ENCODE measurements at regions not wholly inside any gene's neighbourhood (a gene's known extent, or its start where the extent isn't known, plus 50 kb on each side); places are given as distances from the start of the nearest gene placed in this dataset.

DNA sequence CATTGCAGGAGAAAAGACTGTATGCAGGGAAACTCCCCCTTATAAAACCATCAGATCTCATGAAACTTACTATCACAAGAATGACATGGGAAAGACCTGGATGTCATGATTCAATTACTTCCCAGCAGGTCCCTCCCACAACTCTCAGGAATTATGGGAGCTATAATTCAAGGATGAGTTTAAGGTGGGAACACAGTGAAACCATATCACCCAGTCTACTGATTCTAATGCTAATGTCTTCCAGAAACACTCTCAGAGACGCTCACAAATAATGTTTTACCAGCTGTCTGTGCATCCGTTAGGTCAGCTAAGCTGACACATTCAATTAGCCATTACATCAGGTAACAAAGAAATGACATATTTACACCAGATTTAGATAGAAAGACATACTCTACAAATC lies 637.9 kb downstream of the NLGN4Y start:
- no peak for DNase-seq

DNA sequence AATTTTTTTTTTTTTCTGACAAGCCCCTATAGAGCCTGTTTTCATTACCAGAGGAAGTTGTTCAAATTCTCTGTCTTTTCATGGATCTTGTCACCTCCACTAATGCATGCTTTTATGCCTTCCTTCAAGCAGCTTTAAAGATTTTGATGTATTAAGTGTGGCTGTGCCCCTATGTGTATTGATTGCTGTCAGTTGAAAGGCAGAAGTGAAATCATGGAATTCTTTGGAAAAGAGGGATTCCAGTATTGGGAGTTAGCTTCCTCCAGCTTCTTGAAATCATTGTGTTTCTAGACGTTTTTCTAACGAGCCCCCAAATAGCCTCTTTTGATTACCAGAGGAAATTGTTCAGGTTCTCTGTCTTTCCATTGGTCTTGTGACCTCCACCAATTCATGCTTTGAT lies 655.6 kb downstream of the NLGN4Y start:
- no peak for DNase-seq

DNA sequence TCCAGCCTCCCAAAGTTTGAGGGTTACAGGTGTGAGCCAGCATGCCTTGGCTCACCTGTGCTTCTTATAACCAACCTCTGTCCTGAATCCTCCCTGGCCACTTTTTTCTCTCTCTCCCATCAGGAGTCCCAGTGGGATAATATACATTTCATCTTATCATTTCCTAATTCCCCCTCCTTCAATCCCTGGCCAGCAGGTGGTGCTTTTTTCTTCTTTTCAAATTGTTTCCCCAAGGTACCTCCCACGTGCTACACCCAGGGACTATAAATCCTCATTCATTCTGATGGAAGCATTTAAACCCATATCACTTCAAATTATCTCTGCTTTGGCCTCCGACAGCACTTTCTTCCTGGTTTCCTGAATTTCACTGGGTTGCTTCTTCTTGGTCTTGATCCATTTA lies 704.7 kb downstream of the NLGN4Y start:
- no peak for DNase-seq

DNA sequence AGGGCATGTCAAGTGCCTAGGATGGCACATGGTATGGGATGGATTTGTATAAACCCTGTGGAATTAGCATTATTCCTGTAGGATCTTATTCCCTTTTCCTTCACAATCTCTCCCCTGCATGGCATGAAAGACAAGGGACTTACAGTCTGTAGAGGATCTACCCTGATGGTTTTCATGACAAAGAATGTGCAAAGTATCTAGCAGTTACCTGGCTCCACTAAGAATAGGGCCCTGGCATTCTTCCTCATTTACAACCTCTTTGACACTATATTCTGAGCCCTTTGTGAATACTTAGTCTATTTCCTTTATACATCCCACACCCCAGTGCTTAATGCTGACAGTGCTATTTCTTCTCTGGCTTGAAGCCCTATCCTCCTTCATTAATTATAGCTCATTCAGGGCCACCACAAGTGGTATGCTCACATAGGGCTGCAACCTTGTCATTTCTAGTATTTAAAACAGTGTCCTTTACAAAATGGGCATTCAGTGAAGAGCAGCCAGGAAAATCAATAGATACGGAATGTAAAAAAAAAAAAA lies 715.3 kb downstream of the NLGN4Y start:
- no peak for DNase-seq

DNA sequence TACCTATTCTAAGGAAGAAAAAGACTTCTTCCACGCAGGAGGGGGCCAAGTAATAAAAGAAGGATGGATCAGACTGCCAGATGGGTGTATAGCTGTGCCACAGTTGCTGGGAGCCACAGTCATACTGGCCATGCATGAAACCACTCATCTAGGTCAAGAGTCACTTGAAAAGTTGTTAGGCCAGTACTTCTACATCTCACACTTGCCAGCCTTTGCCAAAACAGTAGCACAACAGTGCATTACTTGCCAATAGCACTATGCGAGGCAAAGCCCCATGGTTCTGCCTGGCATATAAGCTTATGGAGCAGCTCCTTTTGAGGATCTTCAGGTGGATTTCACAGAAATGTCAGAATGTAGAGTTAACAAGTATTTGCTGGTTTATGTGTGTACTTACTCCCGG lies 735.0 kb downstream of the NLGN4Y start:
- DNase-seq: no peak

DNA sequence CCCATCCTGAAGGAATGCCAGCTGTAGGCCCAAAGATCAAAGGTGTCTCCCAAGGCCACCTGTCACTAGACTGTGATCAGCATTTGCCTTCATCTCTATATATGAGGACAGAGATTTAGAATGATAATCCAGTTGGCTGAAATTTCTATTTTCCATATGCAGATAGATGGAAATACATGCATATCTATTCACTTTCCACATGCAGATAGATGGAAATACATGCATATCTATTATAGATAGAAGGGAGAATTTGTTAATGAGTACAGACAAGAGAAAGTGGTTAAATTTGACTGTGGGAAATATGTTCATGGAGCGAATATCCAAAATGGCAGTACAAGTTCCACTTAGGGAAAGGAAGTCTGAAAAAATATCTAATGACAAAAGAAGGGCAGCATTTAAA lies 762.2 kb downstream of the NLGN4Y start:
- no peak for DNase-seq

DNA sequence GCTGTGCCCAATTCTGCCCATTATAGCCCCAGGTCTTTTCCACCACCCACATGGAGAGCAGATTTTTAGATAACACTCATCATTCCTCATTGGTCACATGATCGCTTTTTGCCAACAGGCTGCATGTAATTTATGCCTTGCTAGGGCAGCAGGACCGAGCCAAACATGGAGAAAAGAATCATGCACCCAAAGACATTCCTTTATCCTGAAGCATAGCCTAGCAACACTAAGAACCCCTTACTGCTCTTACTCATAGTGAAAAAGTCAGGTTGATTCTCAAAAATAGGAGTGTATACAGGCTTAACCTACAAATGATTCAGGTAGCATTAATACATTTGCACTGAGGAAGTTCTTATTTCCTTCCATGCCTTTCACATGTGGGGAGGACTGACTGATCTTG lies 765.5 kb downstream of the NLGN4Y start:
- DNase-seq: no peak

DNA sequence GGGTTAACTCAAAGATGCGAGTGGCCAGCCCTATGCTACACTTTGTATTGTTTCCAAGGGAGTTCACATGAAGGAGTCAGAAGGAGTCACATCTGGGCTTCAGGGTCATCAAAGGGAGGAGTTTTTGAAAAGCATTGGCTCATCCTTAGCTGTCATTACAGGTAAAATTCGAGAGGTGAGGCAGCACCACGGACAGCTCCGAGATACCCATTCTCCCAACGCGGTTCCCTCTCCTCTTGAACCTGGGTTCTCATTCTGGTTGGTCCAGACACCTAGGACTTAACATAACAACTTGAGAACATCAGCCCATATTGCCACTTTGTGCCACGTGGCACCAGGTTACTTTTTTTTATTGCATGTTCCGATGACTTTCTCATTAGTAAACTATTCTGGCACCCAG lies 768.6 kb downstream of the NLGN4Y start:
- DNase-seq: no peak

DNA sequence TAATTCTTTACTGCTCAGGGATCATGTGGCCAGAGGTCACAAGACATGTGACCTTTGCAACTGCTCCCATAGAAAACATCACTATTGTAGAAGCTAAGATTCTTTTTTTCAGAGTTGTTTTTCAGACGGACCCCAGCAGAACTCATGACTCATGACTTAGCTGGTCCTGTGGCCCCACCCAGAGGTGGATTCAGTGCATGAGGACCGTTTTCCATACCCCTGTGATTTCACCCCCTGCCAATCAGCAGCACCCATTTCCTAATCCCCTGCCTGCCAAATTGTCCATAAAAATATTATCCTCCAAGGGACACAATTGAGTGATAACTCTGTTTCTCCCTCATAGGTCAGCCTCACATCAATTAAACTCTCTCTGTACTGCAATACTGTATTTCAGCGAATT lies 777.5 kb downstream of the NLGN4Y start:
- no peak for DNase-seq

DNA sequence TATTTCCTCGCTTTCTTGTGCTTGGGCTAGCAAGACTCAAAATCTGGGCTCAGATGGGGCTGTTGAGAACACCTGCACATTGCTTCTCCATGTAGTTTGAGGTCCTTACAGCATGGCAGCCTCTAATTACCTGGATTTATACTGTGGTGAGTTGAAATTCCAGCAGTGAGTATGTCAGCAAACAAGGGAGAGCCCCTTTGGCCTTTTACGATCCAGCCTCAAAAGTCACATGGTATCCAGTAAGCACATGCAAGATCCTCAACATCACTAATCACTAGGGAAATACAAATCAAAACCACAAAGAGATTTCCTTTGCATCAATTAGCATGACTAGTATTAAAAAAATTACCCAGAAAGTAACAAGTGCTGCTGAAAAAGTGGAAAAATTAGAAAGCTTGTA lies 787.8 kb downstream of the NLGN4Y start:
- DNase-seq: no peak

DNA sequence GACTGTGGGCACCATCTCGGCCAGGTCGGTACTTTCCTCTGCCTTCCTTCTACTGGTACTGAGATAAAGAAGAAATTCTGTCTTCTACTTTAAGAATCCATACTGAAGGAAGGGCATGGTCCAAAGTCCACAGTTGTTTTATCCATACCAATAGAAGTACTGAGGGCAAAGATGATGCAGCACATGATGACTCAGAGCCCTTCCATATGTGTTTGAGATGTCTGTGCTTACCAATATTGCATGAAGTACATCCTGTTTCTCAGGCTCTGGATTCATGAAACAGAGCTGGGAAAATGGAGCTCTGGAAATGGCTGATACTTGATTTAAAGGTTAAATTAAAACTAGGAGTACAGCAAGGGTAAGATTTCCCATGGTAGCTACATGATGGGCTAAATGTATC lies 799.9 kb downstream of the NLGN4Y start:
- DNase-seq: no peak

DNA sequence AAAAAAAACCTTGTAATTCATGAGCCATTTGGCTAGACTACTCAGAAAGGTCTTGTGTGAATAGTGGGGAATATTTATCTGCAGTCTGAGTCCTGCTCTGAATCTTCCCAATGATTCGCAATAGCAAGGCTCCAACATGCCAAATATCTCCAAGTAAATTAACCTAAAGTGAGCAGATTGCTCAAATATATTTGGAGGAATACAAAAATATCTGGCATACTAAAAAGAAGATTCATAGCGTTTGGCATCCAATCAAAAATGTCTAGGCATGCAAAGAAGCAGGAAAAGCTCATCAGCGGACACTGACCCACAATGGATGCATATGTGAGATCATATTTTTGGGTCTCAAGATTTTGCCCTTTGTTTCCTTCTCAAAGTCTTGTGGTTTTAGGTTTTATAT lies 800.9 kb downstream of the NLGN4Y start:
- no peak for DNase-seq

DNA sequence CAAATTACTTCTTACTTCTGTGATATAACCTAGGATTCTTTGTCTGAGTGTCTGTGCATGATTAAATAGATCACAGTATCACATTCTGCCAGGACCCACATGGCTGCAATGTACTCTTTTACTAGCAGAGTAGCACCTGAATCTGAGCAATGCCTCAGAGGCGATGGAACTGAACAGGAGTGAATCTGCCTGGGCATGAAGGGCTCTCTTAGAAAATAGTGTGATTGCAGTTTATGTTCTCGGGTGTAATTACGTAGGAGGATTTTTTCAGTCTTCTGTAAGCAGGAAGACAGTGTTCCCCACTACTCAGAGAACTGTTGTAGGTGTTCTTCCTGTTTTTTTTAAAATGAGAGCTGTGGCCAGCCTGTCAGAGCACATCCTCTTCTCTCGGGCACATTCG lies 802.3 kb downstream of the NLGN4Y start:
- DNase-seq: no peak

DNA sequence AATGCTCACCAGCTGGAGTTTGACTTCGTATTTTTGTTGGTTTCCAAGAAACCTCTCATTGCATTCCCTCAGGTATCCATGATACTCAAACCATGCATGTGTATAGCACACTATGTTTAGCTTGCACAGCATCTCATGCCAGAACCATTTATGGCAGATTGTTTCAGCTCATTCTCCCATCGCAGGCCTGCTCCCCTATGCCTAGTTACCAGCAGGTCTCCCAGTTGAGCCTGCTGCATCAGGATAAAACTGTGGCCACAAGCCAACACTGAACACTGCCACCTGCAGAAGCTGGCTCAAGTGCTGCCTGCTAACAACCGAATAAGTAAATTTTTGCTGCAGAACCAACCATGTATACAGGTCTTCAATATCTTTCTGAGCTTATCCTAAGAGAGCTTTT lies 804.5 kb downstream of the NLGN4Y start:
- DNase-seq: no peak

DNA sequence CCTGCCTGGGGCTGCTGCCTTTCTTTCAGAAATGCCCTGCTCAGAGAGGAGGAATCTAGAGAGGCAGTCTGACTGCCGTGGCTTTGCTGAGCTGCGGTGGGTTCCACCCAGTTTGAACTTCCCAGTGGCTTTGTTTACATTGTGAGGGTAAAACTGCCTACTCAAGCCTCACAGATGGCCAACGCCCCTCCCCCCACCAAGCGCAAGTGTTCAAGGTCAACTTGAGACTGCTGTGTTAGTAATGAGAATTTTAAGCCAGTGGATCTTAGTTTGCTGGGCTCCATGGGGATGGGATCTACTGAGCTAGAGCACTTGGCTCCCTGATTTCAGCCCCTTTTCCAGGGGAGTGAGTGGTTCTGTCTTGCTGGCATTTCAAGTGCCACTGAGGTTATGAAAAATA lies 819.2 kb downstream of the NLGN4Y start:
- DNase-seq: no peak

DNA sequence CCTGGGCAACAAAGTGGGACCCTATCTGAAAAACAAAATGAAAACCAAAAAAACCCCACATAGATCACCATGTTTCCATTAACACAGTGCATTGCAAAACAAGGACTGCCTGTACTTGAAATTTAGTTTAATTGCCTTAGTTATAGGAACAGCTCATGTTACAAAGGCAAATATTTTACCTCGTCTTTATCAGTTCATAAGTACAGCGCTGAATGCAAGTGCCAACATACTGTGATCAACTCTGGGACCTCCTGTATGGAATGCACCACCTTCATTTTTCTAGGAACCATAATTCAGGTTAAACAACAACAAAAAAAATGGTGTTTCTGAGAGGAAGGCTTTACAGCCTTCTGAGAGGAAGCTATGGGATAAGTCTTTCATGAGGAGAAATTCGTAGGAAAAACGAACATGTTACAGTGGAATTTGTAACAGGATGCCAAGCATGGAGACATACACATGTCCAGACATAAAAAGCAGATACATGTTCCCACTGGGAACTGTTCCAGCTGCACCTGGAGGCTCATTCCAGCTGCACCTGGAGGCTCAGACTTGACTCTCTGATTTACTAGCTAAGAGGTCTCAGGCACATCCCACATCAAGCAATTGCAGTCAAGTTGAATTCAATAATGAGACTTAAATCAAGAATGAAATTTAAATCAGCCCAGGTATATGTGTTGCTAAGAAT lies 821.3 kb downstream of the NLGN4Y start:
- no peak for DNase-seq

DNA sequence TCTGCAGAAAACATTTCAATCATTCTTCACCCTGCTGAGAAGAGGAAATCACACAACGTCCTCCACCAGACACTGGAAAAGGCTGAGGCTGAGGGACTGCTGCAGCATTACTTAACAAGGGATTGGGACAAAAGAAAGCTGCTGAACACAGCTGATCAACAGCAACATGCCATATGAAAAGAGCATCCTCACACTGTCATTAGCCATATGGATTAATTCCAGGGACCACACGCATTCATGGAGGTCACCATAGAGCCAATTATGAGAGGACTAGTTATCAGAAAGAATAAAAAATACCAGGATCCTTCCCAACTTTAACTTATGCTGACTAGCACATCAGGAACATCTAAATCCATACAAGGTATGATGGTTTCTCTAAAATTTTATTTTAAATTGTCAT lies 825.0 kb downstream of the NLGN4Y start:
- no peak for DNase-seq

DNA sequence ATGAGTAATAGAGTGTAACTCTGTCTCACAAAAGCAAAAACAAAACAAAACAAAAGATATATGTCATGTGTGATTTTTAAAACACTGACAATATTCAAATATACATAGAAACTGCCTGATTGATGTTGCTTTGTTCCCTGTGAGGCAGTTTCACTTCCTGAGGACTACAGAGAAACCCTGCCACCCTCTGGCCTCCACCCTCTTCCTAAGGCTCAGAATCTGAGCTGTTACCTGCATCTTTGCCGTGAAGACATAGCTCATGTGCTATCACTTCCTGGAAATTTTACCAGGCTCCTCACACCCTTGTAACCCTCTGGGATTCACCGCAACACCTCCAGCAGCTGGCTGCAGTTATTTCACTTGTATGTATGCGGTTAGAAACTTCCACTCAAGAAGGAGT lies 831.0 kb downstream of the NLGN4Y start:
- DNase-seq: no peak

DNA sequence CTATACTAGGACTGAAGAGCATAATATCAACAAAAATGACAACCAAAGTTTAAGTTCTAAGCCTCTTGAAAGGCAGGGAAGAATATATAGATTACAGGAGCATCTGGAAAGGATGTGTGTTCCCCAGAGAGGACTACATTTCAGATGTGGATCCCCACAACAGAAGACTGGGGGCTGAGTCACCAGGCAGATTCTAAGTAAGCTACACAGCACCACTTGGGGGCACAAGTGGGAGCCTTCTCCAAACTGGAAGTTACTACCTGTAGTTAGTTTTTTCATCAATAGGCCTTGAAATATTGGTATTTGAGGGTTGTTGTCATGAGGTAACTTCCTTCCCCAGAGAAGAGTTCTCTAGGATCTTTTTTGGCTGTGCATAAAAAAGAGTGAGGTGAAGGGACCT lies 836.1 kb downstream of the NLGN4Y start:
- DNase-seq: no peak

DNA sequence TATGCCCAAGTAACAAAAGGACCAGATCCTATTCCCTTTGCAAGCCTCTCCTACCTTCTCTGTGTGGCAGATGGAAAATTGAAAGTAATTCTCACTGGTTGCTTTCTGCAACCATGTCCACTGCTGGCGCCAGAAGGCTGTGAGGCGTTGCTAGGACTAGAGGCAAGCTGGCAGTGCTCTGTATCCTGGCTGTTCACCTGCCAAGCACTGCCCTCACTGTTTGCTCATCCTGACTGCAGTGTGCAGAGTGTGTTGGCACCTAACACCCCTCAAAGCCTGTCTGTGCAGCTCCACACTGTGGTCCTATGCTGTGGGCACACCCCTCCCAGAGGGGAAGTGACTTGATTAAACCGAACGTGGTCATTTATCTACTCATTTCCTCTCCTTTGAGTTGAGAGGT lies 840.7 kb downstream of the NLGN4Y start:
- DNase-seq: no peak

DNA sequence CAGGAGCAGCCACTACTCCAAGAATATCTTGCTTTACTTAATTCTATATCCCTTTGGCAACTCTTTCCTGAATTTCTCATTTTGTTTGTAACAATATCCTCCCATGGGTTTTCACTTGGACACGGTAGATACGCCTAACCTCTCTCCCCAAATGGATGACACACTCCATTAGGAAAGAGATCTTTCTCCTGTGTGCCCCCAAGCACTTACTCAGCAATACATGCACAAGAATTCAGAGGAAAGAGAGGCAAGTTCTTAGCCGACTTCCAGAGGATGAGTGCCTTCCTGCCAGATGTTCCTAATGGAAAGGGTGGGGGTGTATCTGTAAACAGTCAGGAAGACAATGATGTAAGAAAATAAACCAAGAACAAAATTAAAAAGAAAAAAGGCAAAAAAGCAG lies 844.5 kb downstream of the NLGN4Y start:
- no peak for DNase-seq

DNA sequence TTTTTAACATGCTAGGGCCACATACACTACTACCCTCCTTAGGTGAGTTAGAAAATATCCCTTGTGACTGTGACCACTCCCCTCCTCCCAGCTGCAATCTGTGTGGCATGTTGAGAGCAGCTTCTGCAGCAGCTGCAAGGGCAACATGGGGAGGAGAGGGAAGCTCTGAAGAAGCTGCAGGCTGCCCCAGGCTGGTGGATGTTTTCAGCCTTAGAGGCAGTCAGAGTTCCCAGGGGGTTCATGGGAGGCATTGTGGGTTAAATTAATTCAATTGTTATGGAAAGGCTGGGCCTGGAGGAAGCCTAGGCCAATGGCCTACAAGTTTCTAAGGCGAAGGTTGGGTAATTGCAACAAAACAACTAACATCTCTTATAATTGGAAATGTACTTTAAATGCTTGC lies 860.8 kb downstream of the NLGN4Y start:
- no peak for DNase-seq

DNA sequence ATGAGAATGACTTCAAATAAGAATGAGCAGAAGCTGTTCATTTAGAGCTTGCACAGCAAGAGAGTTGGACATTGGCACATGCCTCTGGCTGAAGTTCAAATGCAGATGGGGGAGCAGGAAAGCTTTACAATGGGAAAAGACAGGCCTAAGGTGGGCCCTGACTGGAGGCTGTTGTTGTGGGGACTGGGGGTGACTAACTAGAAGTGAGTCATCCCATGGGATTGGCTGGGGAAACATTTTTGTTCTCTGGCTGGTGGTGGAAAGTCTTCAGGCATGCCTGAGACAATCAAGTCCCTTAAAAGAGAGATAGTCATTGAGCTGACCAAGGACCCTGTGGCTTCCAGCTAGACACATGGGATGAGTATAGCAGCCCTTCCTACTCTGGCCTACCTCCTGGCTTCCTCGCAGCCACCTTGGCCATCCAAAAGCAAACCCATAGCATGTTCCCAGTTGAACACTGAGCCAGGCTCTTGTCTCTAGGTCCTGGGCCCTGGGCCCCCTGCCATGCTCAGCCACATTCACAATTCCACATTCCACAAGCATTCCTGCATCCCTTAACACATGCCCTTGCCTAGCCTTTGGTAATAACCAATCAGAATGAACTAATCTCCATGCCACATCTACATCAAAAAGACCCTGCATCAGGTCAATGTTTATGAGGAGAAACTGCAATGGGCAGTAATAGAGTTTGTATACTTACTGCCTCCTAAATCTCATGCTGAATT lies 873.4 kb downstream of the NLGN4Y start:
- DNase-seq: no peak

DNA sequence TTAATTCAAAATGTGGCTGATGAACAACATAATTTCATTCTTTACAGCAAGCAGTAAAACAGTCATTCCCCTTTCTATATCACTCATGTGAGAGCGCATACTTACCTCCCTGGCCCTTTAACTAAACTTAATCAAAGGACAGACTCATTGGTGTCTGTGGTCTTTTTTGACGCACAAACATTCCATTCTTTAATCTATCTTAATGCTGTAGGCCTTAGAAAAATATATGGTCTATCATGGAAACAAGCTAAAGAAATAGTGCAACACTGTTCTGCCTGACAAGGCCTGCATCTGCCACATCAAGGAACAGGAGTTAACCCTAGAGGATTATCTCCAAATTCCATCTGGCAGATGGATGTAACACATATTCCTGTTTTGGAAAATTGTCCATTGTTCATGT lies 878.1 kb downstream of the NLGN4Y start:
- no peak for DNase-seq

DNA sequence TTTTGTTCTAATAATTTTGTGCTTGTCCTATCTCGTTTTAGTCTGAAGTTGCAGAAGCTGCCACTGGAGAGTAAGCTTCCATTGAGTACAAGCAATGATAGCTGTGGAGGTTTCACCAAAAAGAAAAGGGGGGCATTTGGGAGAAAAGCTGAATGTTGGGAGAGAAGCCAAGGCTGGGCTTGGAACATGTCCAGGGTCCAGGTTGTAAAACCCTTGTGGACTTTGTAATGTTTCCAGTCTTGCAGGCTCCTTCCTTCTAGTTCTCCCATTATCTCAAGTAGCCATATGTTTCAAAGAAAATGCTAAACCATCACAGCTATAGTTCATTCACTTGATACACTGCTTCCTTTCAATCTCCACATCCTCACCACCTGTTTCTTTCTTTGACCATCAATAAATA lies 880.2 kb downstream of the NLGN4Y start:
- no peak for DNase-seq

Measured in hippocampal formation (tissue), 2 donors.